C4-2B (cell line): ENCODE measurements at regions not wholly inside any gene's neighbourhood (a gene's known extent, or its start where the extent isn't known, plus 50 kb on each side); places are given as distances from the start of the nearest gene placed in this dataset.

Experiments
- CTCF ChIP-seq: fragments of 450-650 bp; conservative IDR thresholded peaks from 2 replicates; pipeline ENCODE4 v1.5.1; 2017; ENCODE audit warnings: mild to moderate bottlenecking
- ZFX ChIP-seq: fragments of 450-650 bp; IDR thresholded peaks from 2 replicates; pipeline ENCODE4 v1.6.1; 2017

GRCh38 chr5:172581315-172581714 is 59.7 kb upstream of the NEURL1B start:
- TF ChIP-seq CTCF (no peak), ZFX (no peak)
